Omental fat pad (tissue), 3 donors: ENCODE measurements at regions not wholly inside any gene's neighbourhood (a gene's known extent, or its start where the extent isn't known, plus 50 kb on each side); places are given as distances from the start of the nearest gene placed in this dataset.

ENCODE experiments used
- ATAC-seq: fragments of 150-250 bp; one replicate; pipeline ENCODE4 v1.9.1; 2016; ENCODE audit warnings: mild to moderate bottlenecking, moderate library complexity; ENCODE audit not compliant: low FRiP score
- DNase-seq: peaks from one replicate; pipeline ENCODE4 v3.0.0-alpha.2; 2019; ENCODE audit warnings: low spot score
- TF ChIP-seq, protein P1 (sequence below), 3 donors: fragments of 450-650 bp; IDR thresholded peaks; one replicate each; pipeline ENCODE4 v1.5.1; 2016 to 2017; ENCODE audit warnings: antibody characterized with exemption in 3 of 3, mild to moderate bottlenecking in 3 of 3, moderate library complexity in 2 of 3

DNA sequence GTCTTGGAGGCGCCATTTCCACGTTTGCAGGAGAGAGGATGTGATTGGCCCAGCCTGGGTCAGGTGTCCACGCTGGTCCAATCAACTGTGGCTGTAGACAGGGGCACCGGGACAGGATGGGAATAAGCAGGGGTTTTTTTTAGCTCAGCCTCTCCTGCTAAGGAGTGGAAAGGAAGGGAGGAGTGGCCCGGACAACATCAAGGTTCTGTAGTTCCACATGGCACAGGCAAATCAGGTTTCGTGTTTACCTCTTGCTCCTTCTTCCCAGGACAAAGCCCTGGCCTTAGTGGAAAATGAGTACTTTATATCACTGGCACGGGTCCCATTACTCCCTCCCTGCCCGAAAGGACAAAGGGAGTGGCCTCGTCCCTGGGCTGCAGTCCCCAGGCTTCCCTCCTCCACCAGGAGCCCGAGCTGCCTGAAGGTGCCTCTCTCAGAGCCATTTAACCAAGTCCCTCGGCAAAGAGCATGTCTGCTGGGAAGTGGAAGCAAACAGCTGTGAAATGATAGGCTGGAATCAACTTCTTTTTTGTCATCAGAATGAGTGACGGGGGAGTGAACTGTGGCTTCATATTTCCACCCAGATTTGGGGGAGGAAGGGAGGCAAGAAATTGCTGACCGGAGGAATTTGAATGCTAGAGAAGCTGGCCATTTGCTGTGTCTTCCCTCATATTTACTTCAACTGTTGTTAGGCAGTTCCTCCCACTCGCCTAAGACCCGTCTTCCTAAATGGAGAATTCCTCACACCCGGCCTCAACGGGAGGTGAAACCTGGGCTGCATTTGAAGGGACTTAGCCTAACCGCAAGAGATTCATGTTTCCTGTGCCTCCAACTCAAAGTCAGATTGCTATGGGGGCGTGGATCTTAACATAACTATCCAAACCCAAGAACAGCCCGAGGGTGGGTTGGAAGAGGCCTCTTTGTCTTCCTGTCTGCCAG lies 84.9 kb upstream of the SLC44A3 start:
- ATAC-seq (peak; percentile 63), DNase-seq (no peak)
- TF ChIP-seq, protein P1, sequence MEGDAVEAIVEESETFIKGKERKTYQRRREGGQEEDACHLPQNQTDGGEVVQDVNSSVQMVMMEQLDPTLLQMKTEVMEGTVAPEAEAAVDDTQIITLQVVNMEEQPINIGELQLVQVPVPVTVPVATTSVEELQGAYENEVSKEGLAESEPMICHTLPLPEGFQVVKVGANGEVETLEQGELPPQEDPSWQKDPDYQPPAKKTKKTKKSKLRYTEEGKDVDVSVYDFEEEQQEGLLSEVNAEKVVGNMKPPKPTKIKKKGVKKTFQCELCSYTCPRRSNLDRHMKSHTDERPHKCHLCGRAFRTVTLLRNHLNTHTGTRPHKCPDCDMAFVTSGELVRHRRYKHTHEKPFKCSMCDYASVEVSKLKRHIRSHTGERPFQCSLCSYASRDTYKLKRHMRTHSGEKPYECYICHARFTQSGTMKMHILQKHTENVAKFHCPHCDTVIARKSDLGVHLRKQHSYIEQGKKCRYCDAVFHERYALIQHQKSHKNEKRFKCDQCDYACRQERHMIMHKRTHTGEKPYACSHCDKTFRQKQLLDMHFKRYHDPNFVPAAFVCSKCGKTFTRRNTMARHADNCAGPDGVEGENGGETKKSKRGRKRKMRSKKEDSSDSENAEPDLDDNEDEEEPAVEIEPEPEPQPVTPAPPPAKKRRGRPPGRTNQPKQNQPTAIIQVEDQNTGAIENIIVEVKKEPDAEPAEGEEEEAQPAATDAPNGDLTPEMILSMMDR (IDR thresholded peaks at IDR 0.05), result no peak

DNA sequence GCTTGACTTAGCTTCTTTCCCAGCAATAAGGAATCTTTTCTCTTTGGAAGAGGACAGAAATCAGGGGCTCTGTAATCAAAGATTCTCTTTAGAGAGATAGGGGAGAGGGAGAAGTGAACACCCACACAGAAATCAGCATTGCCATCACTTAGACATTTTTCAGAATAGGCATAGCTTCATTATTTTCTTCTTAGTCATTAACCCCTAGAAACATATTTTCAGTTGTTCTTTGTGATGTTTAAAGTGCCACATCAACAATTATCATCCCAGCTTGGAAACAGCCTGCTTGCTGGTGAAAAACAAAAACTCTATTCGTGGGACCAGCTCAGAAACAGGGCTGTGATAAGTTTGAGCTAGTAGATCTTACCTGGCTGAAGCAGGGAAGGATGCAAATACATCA lies 88.3 kb upstream of the SLC44A3 start:
- ATAC-seq, result no peak
- TF ChIP-seq, protein P1 (IDR thresholded peaks at IDR 0.05), result no peak
- no peak for DNase-seq

- ATAC-seq (no peak), DNase-seq (no peak)
- TF ChIP-seq, protein P1 (IDR thresholded peaks at IDR 0.05), result no peak
Measured at GRCh38 chr1:94730450-94730849, 89.7 kb upstream of the SLC44A3 start.

DNA sequence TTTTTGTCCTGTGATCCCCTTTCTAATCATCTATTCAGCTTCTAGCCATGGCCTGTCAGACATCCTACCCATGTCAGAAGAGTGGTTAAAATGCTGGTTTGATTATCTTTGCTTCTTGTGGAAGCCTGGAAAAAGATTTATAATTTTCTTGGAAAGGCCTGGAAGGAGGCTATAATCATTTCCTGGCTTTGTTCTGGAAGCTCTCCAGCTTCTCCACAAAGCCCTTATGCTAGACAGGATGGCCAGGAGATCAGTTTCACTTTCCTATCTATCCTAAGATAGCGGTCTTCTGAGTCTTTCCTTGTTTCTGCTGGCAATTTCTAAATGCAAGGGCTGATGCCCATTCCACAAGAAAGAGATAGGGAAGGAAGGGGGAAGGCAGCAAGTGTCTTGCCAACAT lies 90.9 kb upstream of the SLC44A3 start:
- TF ChIP-seq, protein P1 (IDR thresholded peaks at IDR 0.05), result no peak
- ATAC-seq (peak; percentile 34), DNase-seq (no peak)

- peak; percentile 89 for ATAC-seq
- TF ChIP-seq, protein P1 (IDR thresholded peaks at IDR 0.05), result no peak
- DNase-seq, result no peak
Measured at GRCh38 chr1:94727846-94728715, 92.1 kb upstream of the SLC44A3 start.

DNA sequence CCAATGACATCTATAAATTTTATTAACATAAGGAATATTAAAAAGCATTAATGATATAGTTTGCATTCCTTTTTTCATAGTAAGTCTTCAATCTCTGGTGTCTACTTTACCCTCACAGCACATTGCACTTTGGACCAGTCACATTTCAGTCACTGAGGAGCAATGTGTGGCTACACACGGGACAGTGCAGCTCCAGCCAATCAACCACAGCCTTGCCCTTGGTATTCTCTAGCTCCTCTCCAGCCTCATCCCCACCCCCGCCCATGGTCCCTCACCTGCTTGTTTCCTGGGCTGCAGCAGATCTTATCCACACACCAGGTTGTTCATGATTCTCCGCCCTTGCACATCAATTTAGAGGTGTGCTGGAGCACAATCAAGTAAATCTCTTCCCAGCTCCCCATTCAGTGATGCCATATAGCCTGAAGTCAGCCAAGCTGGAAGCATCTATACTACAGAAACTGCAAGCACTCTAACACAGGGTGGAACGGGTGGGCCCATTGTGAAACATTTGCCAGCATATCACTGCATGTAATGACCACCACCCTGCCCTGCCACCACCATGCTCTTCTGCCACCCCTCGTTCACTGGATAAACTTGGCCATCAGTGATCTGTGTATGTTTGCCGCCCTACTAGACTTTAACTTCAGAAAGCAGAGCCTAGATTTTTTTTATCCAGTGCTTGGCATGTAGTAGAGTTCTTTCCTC lies 93.0 kb upstream of the SLC44A3 start:
- ATAC-seq, result no peak
- DNase-seq, result no peak

More for the DNA sequence above, 93.0 kb upstream of the SLC44A3 start:
- TF ChIP-seq, protein P1 (IDR thresholded peaks at IDR 0.05), result no peak
